NCI-H1105 treated with DMSO at 0.1 percent for 48 hours (cell line): ENCODE measurements at regions not wholly inside any gene's neighbourhood (a gene's known extent, or its start where the extent isn't known, plus 50 kb on each side); places are given as distances from the start of the nearest gene placed in this dataset.
"Not testable (repeated sequence)": the region's sequence is repeated elsewhere in the genome, so short reads cannot be mapped to it uniquely, and the experiment has no call there.

Experiments used
- DNase-seq: peaks from one replicate; lab custom pipeline; 2025; lab: John Stamatoyannopoulos, UW

DNA sequence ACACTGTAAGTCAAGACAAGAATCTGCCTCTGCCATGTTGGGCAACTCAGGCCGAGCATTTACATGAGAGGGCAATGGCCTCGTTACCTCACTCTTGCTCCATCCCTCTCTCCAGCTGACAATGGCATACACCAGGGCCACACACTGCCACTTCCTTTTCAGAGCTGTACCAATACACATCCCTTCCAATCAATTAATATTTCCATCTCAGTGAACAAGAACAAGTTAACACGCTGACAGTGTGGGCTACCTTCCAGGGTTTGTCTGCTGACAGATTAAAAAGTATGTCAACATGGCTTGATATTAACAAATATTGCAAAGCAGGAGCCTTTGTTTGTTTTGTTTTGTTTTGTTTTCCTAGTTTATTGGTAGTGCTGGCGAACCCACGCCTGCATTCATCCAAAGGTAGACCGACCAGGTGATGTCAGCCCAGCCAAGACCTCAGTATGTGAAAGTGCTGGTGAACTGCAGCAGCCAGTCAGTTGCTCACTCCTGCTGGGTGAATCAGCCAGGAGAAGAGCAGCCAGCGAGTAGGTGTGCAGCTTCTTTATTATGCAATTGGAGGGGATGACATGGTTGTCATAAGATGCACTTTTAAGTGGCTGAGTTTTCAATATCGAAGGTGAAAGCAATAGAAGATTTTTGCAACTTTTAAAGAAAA is 487.3 kb upstream of the JARID2 start:
- peak; percentile 72 for DNase-seq

DNA sequence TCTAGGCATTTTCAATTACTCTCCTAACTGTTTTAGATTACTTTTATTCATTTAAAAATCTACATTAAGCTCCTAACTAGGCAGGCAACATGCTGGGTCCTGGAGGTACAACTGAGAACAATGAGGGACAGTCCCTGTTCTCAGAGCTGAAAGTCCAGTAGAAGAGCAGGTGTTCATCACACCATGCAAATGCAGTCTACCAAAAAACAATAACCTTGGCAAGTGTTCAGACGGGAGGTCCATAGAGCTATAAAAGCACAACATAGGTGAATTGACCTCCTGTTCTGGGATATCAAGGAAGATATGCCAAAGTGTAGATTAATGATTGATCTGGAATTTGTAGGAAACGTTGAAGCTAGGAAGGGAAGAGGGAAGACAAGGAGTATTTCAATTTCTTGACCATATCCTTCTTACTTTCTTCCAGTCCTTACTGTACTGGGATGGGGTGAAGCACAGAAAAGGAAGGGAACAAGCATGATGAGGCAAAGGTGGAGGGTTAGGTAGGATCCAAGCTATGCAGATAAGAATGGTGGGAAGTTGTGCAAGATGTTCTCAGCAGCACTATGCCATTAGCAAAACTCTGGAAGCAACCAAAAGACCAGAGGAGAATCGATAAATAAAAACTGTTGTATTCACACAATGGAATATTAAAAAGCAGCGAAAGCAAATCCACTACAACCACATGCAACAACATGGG is 485.7 kb upstream of the JARID2 start:
- no peak for DNase-seq

DNA sequence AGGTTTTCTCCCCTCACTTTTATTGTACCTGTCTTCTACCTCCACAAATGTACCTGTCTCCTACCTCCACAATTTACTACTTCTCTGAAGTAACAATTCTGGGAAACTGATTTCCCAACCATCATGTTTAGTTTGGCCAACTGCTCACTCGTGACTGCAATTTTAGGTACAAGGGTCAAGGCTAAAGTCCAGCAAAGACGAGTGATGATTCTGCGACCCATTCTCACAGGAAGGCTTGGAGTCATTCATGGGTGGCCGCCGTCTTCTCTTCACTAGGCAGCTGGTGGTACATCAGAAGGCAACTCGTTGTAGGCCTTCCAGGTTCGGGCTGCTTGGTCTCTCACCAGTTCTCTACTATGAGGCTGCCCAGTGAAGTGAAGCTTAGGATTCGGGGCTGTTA is 483.8 kb upstream of the JARID2 start:
- DNase-seq, result no peak

DNA sequence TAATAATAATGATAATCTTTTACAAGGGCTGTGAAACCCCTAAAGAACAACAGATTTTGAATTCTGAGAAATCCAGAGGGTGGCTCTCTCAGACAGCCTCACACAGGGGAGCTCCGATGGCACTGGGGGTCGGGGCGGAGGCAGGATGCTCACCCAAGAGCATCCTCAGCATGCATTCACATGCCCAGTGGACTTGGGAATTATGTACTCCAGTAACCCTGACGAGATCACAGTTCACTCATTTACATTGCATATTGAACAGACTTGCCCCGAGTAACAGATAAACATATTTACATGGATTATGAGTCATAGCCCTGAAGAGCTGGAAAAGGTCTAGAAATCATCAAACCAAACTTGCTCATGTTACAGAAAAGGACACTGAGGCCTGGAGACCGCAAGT is 482.7 kb upstream of the JARID2 start:
- peak; percentile 12 for DNase-seq

DNA sequence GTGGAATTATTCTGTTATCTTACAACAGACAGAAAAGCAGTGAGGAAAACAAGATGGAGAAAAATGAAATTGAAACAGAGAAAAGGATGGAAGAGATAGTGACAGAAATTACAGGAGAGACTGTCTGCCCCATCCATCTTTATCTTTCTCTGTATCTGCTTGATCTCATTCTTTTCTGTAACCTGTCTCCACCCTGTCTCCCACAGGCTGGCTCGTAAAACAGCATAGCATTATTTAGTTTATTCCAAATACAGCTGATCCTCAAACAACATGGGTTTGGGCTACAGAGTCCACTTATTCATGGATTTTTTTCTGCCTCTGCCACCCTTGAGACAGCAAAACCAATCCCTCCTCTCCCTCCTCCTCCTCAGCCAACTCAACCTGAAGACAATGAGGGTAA is 482.3 kb upstream of the JARID2 start:
- no peak for DNase-seq

DNA sequence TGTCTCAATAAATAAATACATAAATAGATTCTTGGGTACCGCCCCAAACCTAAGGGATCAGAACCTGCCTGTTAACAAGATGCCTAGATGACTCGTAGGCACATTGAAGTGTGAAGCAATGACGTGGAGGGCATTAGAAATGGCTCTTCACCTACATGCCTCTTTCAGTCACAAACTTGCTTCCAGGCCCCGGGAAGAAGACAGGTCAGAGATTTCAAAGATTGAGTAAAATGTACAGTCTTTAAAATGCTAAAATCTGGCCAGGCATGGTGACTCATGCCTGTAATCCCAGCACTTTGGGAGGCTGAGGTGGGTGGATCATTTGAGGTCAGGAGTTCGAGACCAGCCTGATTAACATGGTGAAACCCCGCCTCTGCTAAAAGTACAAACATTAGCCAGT is 480.8 kb upstream of the JARID2 start:
- DNase-seq, result no peak

DNA sequence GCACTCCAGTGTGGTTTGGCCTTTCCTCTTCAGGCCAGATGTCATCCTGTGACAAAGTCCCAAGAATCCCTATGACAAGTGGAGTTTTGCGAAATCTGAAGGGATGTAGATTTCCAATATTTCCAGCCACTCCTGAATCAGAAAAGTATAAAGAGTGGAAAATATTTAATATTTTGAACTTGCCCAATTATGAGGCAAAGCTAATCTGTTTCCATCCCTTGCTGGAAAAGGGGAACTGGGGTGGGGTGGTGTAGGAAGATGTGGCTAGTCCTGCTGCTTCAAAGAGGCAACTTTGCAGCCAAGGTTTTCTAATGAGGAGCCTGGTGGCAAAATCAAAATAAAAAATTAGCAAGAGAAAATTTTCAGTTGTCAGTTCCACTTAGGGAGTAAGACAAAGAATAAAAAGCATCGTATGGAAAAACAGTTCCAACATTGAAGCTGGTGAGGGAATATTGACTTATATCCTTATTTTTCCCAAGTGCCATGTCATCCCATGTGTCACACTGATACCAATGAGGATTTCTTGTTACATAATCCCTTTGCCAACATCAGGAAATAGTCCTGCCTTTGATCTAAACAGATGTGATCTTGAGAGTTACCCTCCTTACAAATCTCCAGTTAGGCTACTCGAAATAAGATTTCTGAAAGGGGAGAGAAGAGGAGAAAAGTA is 480.0 kb upstream of the JARID2 start:
- no peak for DNase-seq

DNA sequence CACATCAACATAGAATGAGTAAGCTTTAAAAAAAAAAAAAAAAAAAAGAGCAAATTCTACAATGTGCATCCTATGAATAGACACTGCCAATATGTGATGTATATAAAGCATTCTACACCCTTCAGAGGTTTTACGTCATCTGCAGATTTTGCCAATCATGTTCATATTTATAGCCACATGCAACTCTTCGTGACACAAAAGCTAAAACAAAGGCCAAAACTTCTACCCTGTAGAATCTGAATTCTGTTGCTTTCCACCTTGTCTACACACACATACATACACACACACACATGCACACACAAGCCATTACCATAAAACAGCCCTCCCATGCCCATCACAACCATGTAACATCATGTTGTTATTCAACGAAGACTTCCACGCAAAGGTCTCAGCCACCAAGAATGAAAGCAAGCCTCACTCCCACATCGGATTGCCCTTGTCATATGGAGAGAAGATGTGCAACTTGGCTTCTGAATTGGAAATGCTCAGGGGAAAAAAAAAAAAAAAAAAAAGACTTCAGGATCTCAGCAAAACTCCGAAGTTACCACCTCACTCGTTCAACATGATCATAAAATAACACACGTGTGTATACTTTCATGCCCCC is 479.4 kb upstream of the JARID2 start:
- DNase-seq, result no peak

DNA sequence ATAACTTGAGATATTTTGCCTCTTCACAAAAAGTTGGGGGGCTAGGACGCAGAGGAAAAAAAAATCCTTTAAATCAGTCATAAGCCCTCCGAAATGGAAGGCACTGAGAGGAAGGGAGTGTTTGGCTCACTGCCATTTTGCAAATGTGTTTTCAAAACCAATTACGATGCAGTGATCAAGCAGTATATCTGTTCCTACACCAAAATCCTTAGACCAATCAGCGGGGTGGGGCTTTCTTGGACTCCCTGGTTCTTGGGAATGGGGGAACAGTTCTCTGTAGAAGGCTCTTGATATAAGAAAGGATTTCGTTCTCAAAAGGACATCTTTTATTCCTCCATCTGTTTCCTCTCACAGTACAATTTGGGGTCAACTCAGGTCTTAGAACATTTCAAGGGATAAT is 478.6 kb upstream of the JARID2 start:
- peak; percentile 32 for DNase-seq

DNA sequence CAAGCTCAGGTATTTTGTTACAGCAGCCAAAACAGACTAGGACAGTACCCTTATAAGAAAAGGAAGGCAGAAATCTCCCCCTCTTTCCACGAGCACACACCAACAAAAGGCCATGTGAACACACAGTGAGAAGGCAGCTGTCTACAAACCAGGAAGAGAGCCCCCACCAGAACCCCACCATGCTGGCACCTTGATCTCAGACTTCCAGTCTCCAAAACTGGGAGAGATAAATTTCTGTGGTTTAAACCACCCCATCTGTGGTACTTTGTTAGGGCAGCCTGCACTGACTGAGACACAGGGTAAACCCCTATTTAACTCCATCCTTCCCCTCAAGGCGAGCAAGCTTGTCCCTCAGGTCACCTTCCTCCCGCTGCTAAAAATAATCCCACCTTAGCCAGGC is 475.8 kb upstream of the JARID2 start:
- no peak for DNase-seq

DNA sequence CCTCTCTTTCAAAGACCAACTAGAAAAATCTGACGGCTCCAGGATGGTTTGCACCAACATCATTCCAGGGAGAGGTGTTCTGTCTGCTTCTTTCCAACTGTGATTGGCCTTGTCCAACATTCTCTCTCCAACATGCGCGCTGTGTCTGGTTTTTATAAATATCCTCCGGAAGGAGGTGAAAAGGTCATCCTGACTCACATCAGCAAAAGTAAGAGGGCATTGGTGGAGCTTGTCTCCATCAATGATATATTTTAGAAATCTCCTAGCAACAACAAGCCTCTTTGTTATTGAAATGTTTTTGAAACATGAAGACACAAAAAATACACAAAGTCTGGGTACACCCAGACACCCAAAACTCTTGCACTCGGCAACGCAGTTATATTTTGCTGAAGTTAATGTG is 475.3 kb upstream of the JARID2 start:
- no peak for DNase-seq

DNA sequence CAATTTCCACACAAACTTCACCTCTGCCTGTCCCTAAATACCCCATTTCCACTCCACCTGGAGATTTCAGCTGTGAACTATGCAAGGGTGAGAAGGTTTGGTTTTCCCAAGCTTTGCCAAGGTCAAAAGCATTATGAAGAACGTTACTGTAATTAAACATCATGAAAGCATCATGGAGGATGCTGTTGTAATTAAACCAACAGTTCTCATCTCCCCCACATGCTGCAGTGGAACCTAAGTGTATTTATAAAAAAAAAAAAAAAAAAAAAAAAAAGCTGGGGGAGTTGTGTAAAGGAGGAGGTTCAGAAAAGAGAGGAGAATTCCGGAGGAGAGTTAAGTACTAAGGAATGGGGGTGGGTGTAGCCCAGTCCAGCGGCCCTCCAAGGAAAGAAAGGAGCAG is 474.9 kb upstream of the JARID2 start:
- no peak for DNase-seq

DNA sequence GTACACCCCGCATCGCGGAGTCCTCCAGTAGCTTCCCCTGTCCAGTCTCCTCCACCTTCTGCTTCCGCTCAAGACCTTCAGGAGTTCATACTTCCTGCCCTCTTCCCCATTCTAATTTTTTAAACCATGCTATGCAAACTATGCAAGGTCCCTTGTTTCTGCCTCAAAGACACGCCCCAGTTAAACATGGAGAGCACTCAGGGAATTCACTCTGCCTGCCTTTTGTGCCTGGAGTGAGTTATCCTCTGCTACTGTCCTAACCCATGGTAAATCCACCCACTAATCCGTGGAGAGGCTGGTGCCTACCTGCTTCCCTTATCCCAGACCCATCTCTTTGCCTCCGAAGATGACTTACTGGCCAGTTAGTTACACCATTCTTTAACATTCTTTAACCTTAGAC is 473.7 kb upstream of the JARID2 start:
- DNase-seq, result no peak

DNA sequence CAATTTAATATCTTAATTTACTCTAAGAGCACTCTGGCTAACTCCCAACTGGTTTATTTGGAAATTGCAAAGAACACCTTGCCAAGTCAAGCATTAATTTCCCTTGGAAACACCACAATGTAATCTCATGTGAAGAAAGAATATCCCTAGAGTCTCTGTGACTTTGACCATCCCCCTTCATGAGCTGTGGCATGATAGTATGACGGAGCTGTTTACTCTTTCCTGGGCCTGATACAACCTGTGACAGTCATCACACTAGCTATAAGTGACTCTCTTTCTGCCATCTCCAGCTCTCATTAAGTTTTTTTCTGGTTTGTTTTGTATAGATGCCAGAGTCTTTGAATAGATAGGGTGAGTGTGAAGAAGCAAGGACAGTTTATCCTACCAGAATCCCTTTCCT is 470.3 kb upstream of the JARID2 start:
- DNase-seq, result peak; percentile 97

DNA sequence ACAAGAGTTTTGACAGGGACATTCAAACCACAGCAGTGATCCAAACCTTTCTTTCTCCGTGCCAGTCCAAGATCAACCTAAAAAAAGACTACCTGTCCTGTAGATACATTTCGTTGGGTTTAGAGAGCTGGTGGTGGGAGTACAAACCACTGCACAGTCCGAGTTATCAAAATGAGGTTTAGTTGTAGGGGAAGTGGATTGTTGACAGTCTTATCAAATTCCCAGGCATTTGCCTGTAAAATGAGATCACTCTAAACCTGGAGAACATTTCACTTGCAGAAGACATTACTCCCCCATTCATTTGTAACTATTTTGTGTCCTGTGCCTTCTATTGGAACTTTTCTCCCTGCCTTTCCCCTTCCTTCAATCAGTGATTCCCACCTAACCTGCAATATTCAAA is 469.6 kb upstream of the JARID2 start:
- DNase-seq, result no peak

DNA sequence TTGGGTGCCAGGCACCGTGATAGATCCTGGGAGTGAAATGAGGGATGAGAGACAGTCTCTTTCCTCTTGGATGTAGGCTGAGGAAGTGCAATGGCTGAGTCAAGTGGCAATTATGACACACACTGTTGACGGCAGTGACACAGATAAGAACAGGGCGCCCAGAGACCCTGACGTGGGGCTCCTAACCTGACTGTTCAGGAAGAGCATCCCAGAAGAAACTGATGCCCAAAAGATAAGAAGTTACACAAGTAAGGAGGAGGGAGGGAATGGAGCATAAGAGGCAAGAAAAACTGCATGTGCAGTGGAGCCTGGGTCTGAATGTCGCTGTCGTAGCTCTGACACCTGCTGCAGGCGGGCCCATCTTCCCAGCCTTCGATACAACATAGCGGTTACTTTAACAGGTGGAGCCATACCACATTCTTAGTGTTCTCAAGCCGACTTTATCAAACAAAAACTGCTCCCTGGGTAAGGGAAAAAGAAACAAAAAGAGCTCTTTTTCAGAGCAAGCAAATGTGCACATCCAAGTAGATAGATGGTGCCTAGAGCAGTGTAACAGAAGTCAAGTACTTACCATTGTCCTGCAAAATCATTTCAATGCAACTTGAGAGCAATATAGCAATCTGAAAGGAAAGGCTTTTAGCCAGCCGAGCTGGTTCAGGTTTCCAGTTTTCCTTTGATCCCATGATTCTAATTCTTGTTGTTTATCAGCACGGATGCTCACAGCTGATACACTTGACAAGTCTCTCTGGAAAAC is 463.9 kb upstream of the JARID2 start:
- DNase-seq, result no peak

DNA sequence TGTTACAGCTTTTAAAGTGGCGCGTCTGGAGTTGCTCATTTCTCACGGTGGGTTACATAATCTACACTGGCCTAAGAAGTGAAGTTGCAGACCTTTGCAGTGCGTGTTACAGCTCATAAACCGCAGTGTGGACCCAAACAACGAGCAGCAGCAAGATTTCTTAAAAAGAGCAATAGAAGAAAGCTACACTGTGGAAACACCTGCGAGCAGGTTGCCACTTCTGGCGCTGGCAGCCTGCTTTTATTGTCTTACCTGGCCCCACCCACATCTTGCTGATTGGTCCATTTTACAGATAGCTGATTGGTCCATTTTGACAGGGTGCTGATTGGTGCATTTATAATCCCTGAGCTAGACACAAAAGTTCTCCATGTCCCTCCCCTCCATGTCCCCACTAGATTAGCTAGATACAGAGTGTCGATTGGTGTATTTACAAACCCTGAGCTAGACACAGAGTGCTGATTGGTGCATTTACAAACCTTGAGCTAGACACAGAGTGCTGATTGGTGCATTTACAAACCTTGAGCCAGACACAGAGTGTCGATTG is 462.9 kb upstream of the JARID2 start:
- not testable (repeated sequence) for DNase-seq

DNA sequence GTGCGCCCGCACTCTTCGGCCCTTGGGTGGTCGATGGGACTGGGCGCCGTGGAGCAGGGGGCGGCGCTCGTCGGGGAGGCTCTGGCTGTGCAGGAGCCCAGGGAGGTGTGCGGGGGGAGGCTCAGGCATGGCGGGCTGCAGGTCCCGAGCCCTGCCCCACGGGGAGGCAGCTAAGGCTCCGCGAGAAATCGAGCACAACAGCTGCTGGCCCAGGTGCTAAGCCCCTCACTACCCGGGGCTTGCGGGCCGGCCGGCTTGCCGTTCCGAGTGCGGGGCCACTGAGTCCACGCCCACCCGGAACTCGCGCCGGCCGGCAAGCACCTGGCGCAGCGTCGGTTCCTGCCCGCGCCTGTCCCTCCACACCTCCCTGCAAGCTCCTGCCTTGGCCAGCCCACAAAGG is 462.3 kb upstream of the JARID2 start:
- no peak for DNase-seq

DNA sequence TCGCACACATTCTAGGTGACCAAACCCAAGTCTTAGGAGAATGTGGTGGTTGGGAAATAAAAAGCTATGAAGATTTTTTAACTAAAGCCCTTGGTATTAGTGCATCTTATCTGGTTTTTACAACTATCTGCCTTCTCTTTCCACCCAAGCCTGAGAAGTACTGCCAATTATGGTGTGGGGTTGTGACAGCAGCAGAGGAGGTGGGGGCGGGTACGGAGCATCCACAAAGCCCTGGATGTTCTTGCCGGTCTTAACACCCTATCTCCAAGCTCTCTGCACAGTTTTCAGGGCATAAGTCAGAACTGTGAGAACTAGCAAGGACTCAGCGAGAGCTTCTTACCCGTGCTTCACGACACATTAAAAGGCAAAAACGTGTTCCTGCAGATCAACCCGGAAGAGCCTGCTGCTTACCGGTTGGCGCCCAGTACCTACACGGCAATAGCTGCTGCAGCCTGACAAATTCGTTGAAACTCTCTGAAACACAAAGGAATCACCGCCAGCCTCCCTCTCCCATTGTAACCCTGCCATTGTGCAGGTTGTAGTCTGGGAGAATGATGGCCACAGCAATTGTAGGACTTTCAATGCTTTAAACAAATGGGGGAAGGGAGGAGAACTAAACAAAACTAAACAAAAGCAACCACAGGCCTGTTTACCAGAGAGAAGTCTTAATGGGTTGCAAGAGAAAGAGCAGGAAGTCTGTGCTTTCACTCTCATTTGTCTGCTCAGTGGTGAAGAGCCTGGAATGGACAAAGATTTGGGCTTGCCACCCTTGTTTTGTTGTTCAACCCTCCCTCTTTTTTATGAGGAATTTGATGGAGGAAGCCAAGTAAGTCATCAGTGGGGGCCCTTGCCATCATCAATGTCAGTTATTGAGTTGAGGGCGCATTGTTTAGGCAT is 461.0 kb upstream of the JARID2 start:
- peak; percentile 43 for DNase-seq

DNA sequence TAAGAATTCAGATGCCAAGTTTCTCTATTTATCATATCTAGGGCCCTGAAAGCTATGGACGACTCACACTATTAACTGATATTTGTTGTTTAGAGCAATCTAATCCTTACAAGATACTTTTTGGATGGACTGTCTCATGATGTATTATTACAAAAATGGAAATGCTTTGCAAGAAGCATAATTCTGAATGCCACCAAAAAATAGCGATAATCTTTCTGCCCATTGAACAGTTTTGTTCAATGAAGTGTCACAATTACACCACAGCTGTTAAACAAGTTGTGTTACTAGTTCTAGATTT is 460.4 kb upstream of the JARID2 start:
- DNase-seq, result no peak

DNA sequence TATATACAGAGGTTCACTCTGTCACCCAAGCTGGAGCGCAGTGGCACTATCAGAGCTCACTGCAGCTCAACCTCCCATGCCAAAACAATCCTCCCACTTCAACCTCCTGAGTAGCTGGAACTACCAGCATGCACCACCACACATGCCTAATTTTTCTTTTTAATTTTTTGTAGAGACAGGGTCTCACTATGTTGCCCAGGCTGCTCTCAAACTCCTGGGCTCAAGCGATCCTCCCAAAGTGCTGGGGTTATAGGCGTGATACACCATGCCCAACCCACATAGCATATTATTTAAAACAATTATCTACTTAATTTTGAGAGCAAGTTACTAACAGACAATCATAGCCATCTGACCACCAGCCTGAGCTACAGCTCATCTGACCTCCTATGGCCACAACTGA is 459.9 kb upstream of the JARID2 start:
- DNase-seq, result no peak
